ENCODE measurements at regions not wholly inside any gene's neighbourhood (a gene's known extent, or its start where the extent isn't known, plus 50 kb on each side); places are given as distances from the start of the nearest gene placed in this dataset.

DNA sequence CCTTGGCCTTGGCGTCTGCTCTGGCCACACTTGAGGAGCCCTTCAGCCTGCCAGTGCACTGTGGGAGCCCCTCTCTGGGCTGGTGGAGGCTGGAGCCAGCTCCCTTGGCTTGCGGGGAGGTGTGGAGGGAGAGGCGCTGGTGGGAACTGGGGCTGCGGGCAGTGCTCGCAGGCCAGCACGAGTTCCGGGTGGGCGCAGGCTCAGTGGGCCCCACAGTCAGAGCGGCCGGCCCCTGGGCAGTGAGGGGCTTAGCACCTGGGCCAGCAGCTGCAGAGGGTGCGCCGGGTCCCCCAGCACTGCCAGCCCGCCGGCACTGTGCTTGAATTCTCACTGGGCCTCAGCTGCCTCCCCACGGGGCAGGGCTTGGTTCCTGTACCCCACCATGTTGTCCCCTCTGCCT, 68.7 kb upstream of the KCNAB1 start:
- TF ChIP-seq, protein P1, sequence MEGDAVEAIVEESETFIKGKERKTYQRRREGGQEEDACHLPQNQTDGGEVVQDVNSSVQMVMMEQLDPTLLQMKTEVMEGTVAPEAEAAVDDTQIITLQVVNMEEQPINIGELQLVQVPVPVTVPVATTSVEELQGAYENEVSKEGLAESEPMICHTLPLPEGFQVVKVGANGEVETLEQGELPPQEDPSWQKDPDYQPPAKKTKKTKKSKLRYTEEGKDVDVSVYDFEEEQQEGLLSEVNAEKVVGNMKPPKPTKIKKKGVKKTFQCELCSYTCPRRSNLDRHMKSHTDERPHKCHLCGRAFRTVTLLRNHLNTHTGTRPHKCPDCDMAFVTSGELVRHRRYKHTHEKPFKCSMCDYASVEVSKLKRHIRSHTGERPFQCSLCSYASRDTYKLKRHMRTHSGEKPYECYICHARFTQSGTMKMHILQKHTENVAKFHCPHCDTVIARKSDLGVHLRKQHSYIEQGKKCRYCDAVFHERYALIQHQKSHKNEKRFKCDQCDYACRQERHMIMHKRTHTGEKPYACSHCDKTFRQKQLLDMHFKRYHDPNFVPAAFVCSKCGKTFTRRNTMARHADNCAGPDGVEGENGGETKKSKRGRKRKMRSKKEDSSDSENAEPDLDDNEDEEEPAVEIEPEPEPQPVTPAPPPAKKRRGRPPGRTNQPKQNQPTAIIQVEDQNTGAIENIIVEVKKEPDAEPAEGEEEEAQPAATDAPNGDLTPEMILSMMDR (IDR thresholded peaks at IDR 0.05) = no peak
- TF ChIP-seq POLR2AphosphoS5 (IDR thresholded peaks at IDR 0.05) = no peak
